ENCODE measurements at regions not wholly inside any gene's neighbourhood (a gene's known extent, or its start where the extent isn't known, plus 50 kb on each side); places are given as distances from the start of the nearest gene placed in this dataset.

DNA sequence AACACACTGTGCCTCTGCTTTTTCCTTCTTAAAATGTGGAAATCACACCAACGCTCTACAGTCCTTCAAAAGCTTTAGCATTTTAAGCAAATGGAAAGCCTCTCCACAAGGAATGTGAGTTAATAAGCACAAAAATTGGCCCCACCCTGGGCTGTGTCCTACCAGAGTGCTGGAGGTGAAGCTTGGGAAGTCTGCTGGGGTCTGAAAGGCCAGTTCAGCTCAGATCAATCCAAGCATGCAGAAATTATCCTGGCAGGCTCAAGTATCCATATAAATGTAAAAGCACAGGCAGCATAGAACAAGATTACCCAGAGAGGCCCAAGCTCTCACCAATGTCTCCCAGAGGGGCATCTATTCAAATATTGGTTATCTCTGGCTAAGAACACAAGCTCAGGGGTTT lies 98.5 kb downstream of the ESM1 start:
- TF ChIP-seq, protein P1, sequence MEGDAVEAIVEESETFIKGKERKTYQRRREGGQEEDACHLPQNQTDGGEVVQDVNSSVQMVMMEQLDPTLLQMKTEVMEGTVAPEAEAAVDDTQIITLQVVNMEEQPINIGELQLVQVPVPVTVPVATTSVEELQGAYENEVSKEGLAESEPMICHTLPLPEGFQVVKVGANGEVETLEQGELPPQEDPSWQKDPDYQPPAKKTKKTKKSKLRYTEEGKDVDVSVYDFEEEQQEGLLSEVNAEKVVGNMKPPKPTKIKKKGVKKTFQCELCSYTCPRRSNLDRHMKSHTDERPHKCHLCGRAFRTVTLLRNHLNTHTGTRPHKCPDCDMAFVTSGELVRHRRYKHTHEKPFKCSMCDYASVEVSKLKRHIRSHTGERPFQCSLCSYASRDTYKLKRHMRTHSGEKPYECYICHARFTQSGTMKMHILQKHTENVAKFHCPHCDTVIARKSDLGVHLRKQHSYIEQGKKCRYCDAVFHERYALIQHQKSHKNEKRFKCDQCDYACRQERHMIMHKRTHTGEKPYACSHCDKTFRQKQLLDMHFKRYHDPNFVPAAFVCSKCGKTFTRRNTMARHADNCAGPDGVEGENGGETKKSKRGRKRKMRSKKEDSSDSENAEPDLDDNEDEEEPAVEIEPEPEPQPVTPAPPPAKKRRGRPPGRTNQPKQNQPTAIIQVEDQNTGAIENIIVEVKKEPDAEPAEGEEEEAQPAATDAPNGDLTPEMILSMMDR (IDR thresholded peaks at IDR 0.05) = no peak
- no peak overlapping the region for H3K4me3 Mint-ChIP-seq
- H3K36me3 Mint-ChIP-seq (ENCODE audit: low read depth) = no peaks in the 10 kb centered on the region
- CTCF ChIA-PET = interaction anchor here (0.8 to 3.5 kb wide), 8 partner anchors 8 to 370 kb away, joined by 3 to 23 read pairs (median 4); partner anchors contain the start of gene SNX18
- intact Hi-C loops (cut with micrococcal nuclease) = no loop called here
- peaks cover 6% of the 10 kb centered on the region for H3K4me1 Mint-ChIP-seq (ENCODE audit: low read depth)
- H3K27me3 Mint-ChIP-seq = peaks cover 61% of the 10 kb centered on the region
- H3K9me3 Mint-ChIP-seq = no peaks in the 10 kb centered on the region
- H3K27ac Mint-ChIP-seq = no peak overlapping the region
- DNase-seq = no peak
- no peak for ATAC-seq
- POLR2A ChIA-PET = interaction anchor here (0.6 kb wide), 1 partner anchor 247 kb away, joined by 3 read pairs; no protein-coding TSS in a partner anchor

GRCh38 chr5:54885636-54886035 lies 99.8 kb downstream of the ESM1 start:
- DNase-seq = no peak
- CTCF ChIA-PET = interaction anchor here (0.9 to 3.5 kb wide), 8 partner anchors 9 to 274 kb away, joined by 3 to 23 read pairs (median 4); partner anchors contain the start of gene GPX8
- Mint-ChIP-seq H3K36me3 (ENCODE audit: low read depth) (no peaks in the 10 kb centered on the region), H3K4me3 (no peak overlapping the region), H3K4me1 (ENCODE audit: low read depth) (peaks cover 12% of the 10 kb centered on the region), H3K27ac (no peak overlapping the region), H3K27me3 (peaks cover 60% of the 10 kb centered on the region), H3K9me3 (no peaks in the 10 kb centered on the region)
- POLR2A ChIA-PET = interaction anchor here (1.2 to 1.3 kb wide), 2 partner anchors 9 to 10 kb away, joined by 3 to 4 read pairs; no protein-coding TSS in a partner anchor
- no peak for ATAC-seq
- intact Hi-C loops (cut with micrococcal nuclease) = no loop called here
- TF ChIP-seq, protein P1 (IDR thresholded peaks at IDR 0.05) = no peak

GRCh38 chr5:54884195-54884536 lies 101.2 kb downstream of the ESM1 start:
- peaks cover 12% of the 10 kb centered on the region for H3K4me1 Mint-ChIP-seq (ENCODE audit: low read depth)
- DNase-seq = no peak
- ChIA-PET POLR2A (no interaction called here), CTCF (no interaction called here)
- TF ChIP-seq, protein P1 (IDR thresholded peaks at IDR 0.05) = no peak
- no peak overlapping the region for H3K4me3 Mint-ChIP-seq
- H3K27me3 Mint-ChIP-seq = peaks cover 57% of the 10 kb centered on the region
- ATAC-seq = no peak
- H3K36me3 Mint-ChIP-seq (ENCODE audit: low read depth) = no peaks in the 10 kb centered on the region
- H3K9me3 Mint-ChIP-seq = no peaks in the 10 kb centered on the region
- H3K27ac Mint-ChIP-seq = no peak overlapping the region
- intact Hi-C loops (cut with micrococcal nuclease) = no loop called here

GRCh38 chr5:54883374-54884194 lies 101.8 kb downstream of the ESM1 start:
- CTCF ChIA-PET = no interaction called here
- intact Hi-C loops (cut with micrococcal nuclease) = no loop called here
- DNase-seq (no peak), ATAC-seq (no peak)
- Mint-ChIP-seq H3K4me3 (peak overlapping the region; percentile 56), H3K27ac (no peak overlapping the region), H3K36me3 (ENCODE audit: low read depth) (no peaks in the 10 kb centered on the region), H3K27me3 (peaks cover 54% of the 10 kb centered on the region), H3K4me1 (ENCODE audit: low read depth) (peaks cover 12% of the 10 kb centered on the region), H3K9me3 (no peaks in the 10 kb centered on the region)
- POLR2A ChIA-PET = no interaction called here
- TF ChIP-seq, protein P1 (IDR thresholded peaks at IDR 0.05) = no peak

- no peaks in the 10 kb centered on the region for H3K36me3 Mint-ChIP-seq (ENCODE audit: low read depth)
- POLR2A ChIA-PET = interaction anchor here (0.8 to 1.2 kb wide), 2 partner anchors 15 to 358 kb away, joined by 3 to 4 read pairs; no protein-coding TSS in a partner anchor
- CTCF ChIA-PET = interaction anchor here (1.4 to 2.2 kb wide), 2 partner anchors 15 to 263 kb away, joined by 3 to 9 read pairs; no protein-coding TSS in a partner anchor
- no peaks in the 10 kb centered on the region for H3K9me3 Mint-ChIP-seq
- intact Hi-C loops (cut with micrococcal nuclease) = no loop called here
- no peak for ATAC-seq
- peaks cover 49% of the 10 kb centered on the region for H3K27me3 Mint-ChIP-seq
- H3K27ac Mint-ChIP-seq = no peak overlapping the region
- TF ChIP-seq, protein P1 (IDR thresholded peaks at IDR 0.05) = no peak
- H3K4me3 Mint-ChIP-seq = no peak overlapping the region
- no peak for DNase-seq
- H3K4me1 Mint-ChIP-seq (ENCODE audit: low read depth) = peaks cover 12% of the 10 kb centered on the region
Observed at GRCh38 chr5:54882841-54883240, 102.6 kb downstream of the ESM1 start.

Data from activated CD8-positive, alpha-beta T cell treated with anti-CD3 and anti-CD28 coated beads for 36 hours (primary cell).